Body of pancreas (tissue), 4 donors: ENCODE measurements at regions not wholly inside any gene's neighbourhood (a gene's known extent, or its start where the extent isn't known, plus 50 kb on each side); places are given as distances from the start of the nearest gene placed in this dataset.

Source experiments
- CTCF ChIP-seq, 7 experiments: fragments of 450-650 bp in 4 of 7; fragments of 200-600 bp in 3 of 7; sonication (generic) in 3 of 7; IDR thresholded peaks; one replicate each; pipeline ENCODE4 v1.5.1; 2016 to 2019; ENCODE audit warnings: antibody characterized with exemption in 7 of 7
- POLR2A ChIP-seq, 3 donors: fragments of 450-650 bp; IDR thresholded peaks; one replicate each; pipeline ENCODE4 v1.6.1; 2016; ENCODE audit warnings: antibody characterized with exemption in 3 of 3, mild to moderate bottlenecking in 2 of 3

GRCh38 chr10:78306358-78306757 is 272.7 kb downstream of the RPS24 start:
- TF ChIP-seq CTCF (IDR thresholded peaks at IDR 0.05) (no peak), POLR2A (IDR thresholded peaks at IDR 0.05) (no peak)
